IMR-90 (cell line): ENCODE measurements at regions not wholly inside any gene's neighbourhood (a gene's known extent, or its start where the extent isn't known, plus 50 kb on each side); places are given as distances from the start of the nearest gene placed in this dataset.

Experiments used
- ATAC-seq: fragments of 200-7000 bp; cut with Tn5 transposase; 2 replicates; pipeline ENCODE4 v1.9.1; 2020; ENCODE audit warnings: low read depth, mild to moderate bottlenecking, moderate library complexity
- BruUV-seq: library from RNA; stranded (reverse); fragments of 400-500 nt; replicated peaks from 2 replicates; lab custom pipeline; 2021; lab: Mats Ljungman, UMichigan
- CTCF ChIA-PET: fragments of 300-600 bp; formaldehyde crosslinking; extraction: SDS; loops from one replicate; lab custom pipeline; 2021; ENCODE audit warnings: antibody characterized with exemption; lab: Yijun Ruan, JAX
- POLR2A ChIA-PET: fragments of 300-600 bp; sonication (Branson Sonifier 250); formaldehyde crosslinking; loops from one replicate; lab custom pipeline; 2022; ENCODE audit warnings: antibody characterized with exemption; ENCODE audit not compliant: unreplicated experiment; lab: Charles Lee
- DNase-seq: peaks from one replicate; pipeline ENCODE4 v3.0.0; 2013
- H2AFZ ChIP-seq: replicated peaks from 2 replicates; pipeline ENCODE3; 2013; ENCODE audit warnings: low read length, mild to moderate bottlenecking; ENCODE audit not compliant: poor library complexity
- H2AK5ac ChIP-seq: 2 replicates; pipeline ENCODE4 v1.6.1; 2013; ENCODE audit warnings: low read depth, low read length, inconsistent platforms
- H2AK9ac ChIP-seq: replicated peaks from 2 replicates; pipeline ENCODE3; 2013; ENCODE audit warnings: mild to moderate bottlenecking, low read depth, low read length, moderate library complexity; ENCODE audit not compliant: poor library complexity
- H2BK120ac ChIP-seq: 2 replicates; pipeline ENCODE4 v1.6.1; 2013; ENCODE audit warnings: low read depth, low read length, inconsistent platforms
- H2BK15ac ChIP-seq: 3 replicates; pipeline ENCODE4 v1.6.1; 2013; ENCODE audit warnings: low read depth, low read length, inconsistent platforms
- H2BK20ac ChIP-seq: 2 replicates; pipeline ENCODE4 v1.6.1; 2013; ENCODE audit warnings: low read depth, mild to moderate bottlenecking, inconsistent platforms, low read length, moderate library complexity
- H2BK5ac ChIP-seq: 2 replicates; pipeline ENCODE4 v1.6.1; 2013; ENCODE audit warnings: mild to moderate bottlenecking, low read depth, low read length, inconsistent platforms; ENCODE audit not compliant: poor library complexity, severe bottlenecking
- H3K14ac ChIP-seq: replicated peaks from 2 replicates; pipeline ENCODE4 v1.6.1; 2013; ENCODE audit warnings: low read depth, low read length, inconsistent platforms
- H3K18ac ChIP-seq: 2 replicates; pipeline ENCODE4 v1.6.1; 2013; ENCODE audit warnings: low read depth, low read length, control low read depth
- H3K23ac ChIP-seq: 2 replicates; pipeline ENCODE4 v1.6.1; 2013; ENCODE audit warnings: low read depth, low read length, inconsistent platforms
- H3K27ac ChIP-seq: 2 replicates; pipeline ENCODE4 v1.5.1; 2013; ENCODE audit warnings: mild to moderate bottlenecking, control low read depth, low read length; ENCODE audit not compliant: insufficient read depth
- H3K27me3 ChIP-seq: 2 replicates; pipeline ENCODE4 v1.6.1; 2013; ENCODE audit warnings: low read length; ENCODE audit not compliant: control insufficient read depth, insufficient read depth
- H3K36me3 ChIP-seq: 2 replicates; pipeline ENCODE4 v1.6.1; 2013; ENCODE audit warnings: low read length, mixed read lengths; ENCODE audit not compliant: control insufficient read depth, insufficient read depth
- H3K4ac ChIP-seq: 2 replicates; pipeline ENCODE4 v1.6.1; 2013; ENCODE audit warnings: low read depth, low read length, inconsistent platforms
- H3K4me1 ChIP-seq: 2 replicates; pipeline ENCODE4 v1.6.1; 2013; ENCODE audit warnings: low read length, mixed read lengths; ENCODE audit not compliant: control insufficient read depth, insufficient read depth
- H3K4me2 ChIP-seq: 2 replicates; pipeline ENCODE4 v1.6.1; 2013; ENCODE audit warnings: low read depth, mild to moderate bottlenecking, control low read depth, low read length, moderate library complexity
- H3K4me3 ChIP-seq: 2 replicates; pipeline ENCODE4 v1.5.1; 2013; ENCODE audit warnings: low read depth, mild to moderate bottlenecking, control low read depth, low read length, moderate library complexity; ENCODE audit not compliant: insufficient read depth
- H3K56ac ChIP-seq: 2 replicates; pipeline ENCODE4 v1.6.1; 2013; ENCODE audit warnings: low read length, inconsistent platforms; ENCODE audit not compliant: insufficient read depth; ENCODE audit errors: extremely low read depth
- H3K79me1 ChIP-seq, 2 experiments: 2 replicates each; pipeline ENCODE4 v1.6.1; 2013; ENCODE audit warnings: low read length in 2 of 2, inconsistent platforms in 1 of 2, low read depth in 1 of 2
- H3K9ac ChIP-seq: 2 replicates; pipeline ENCODE4 v1.6.1; 2013; ENCODE audit warnings: low read depth, low read length, control low read depth
- H3K9me1 ChIP-seq: 2 replicates; pipeline ENCODE4 v1.6.1; 2013; ENCODE audit warnings: low read length, inconsistent platforms; ENCODE audit not compliant: insufficient read depth
- H3K9me3 ChIP-seq: 2 replicates; pipeline ENCODE4 v1.6.1; 2013; ENCODE audit warnings: low read length; ENCODE audit not compliant: control insufficient read depth, insufficient read depth
- H4K20me1 ChIP-seq: 2 replicates; pipeline ENCODE4 v1.6.1; 2013; ENCODE audit warnings: low read length, inconsistent platforms; ENCODE audit not compliant: insufficient read depth
- H4K5ac ChIP-seq: 2 replicates; pipeline ENCODE4 v1.6.1; 2013; ENCODE audit warnings: mild to moderate bottlenecking, low read depth, low read length, control low read depth
- H4K8ac ChIP-seq, 2 experiments: 2 replicates each; pipeline ENCODE4 v1.6.1; 2013; ENCODE audit warnings: low read depth in 2 of 2, low read length in 2 of 2, control low read depth in 1 of 2, inconsistent platforms in 1 of 2
- H4K91ac ChIP-seq: 2 replicates; pipeline ENCODE4 v1.6.1; 2013; ENCODE audit warnings: low read depth, low read length, inconsistent platforms; ENCODE audit not compliant: insufficient read depth
- BHLHE40 ChIP-seq: fragments of 150-350 bp; IDR thresholded peaks from 2 replicates; pipeline ENCODE4 v1.6.1; 2016; ENCODE audit warnings: mild to moderate bottlenecking, low read depth, low read length
- CEBPB ChIP-seq: IDR thresholded peaks from 2 replicates; pipeline ENCODE4 v1.6.1; 2012; ENCODE audit warnings: low read depth, low read length, improper control_type of control experiment
- CHD1 ChIP-seq: IDR thresholded peaks from 2 replicates; pipeline ENCODE4 v1.6.1; 2012; ENCODE audit warnings: low read depth, low read length, improper control_type of control experiment
- CTCF ChIP-seq: conservative IDR thresholded peaks from 2 replicates; pipeline ENCODE4 v1.5.1; 2012; ENCODE audit warnings: mild to moderate bottlenecking, low read depth, low read length, improper control_type of control experiment
- ELK1 ChIP-seq: fragments of 150-350 bp; IDR thresholded peaks from 2 replicates; pipeline ENCODE4 v1.6.1; 2016; ENCODE audit warnings: low read depth, mild to moderate bottlenecking, low read length, moderate library complexity, borderline replicate concordance
- FOS ChIP-seq: fragments of 150-350 bp; IDR thresholded peaks from 2 replicates; pipeline ENCODE4 v1.6.1; 2016; ENCODE audit warnings: low read depth, low read length
- MAFK ChIP-seq: IDR thresholded peaks from 2 replicates; pipeline ENCODE4 v1.6.1; 2012; ENCODE audit warnings: low read depth, low read length, improper control_type of control experiment
- MAZ ChIP-seq: IDR thresholded peaks from 2 replicates; pipeline ENCODE4 v1.6.1; 2012; ENCODE audit warnings: low read depth, mild to moderate bottlenecking, low read length, improper control_type of control experiment, moderate library complexity, borderline replicate concordance
- MXI1 ChIP-seq: IDR thresholded peaks from 2 replicates; pipeline ENCODE4 v1.6.1; 2012; ENCODE audit warnings: low read depth, mild to moderate bottlenecking, low read length, moderate library complexity, borderline replicate concordance
- NFE2L2 ChIP-seq: fragments of 150-350 bp; IDR thresholded peaks from 2 replicates; pipeline ENCODE4 v1.6.1; 2016; ENCODE audit warnings: low read depth, mild to moderate bottlenecking, low read length
- POLR2A ChIP-seq: IDR thresholded peaks from 2 replicates; pipeline ENCODE4 v1.6.1; 2012; ENCODE audit warnings: mild to moderate bottlenecking, low read depth, low read length
- RAD21 ChIP-seq: IDR thresholded peaks from 2 replicates; pipeline ENCODE4 v1.6.1; 2012; ENCODE audit warnings: low read length, improper control_type of control experiment
- RCOR1 ChIP-seq: IDR thresholded peaks from 2 replicates; pipeline ENCODE4 v1.6.1; 2012; ENCODE audit warnings: mild to moderate bottlenecking, low read length, improper control_type of control experiment; ENCODE audit not compliant: insufficient replicate concordance
- RFX5 ChIP-seq: IDR thresholded peaks from 2 replicates; pipeline ENCODE4 v1.8.0; 2012; ENCODE audit warnings: low read depth, mild to moderate bottlenecking, low read length, moderate library complexity
- SMC3 ChIP-seq: fragments of 150-350 bp; IDR thresholded peaks from 2 replicates; pipeline ENCODE4 v1.6.1; 2016; ENCODE audit warnings: low read depth, mild to moderate bottlenecking, antibody characterized with exemption, low read length, moderate library complexity
- WGBS, 2 experiments: methylation state at CpG; one replicate each; pipeline versions ENCODE4 v1.1.5 to v1.1.7; 2013; ENCODE audit warnings: missing lambda C conversion rate in 2 of 2; ENCODE audit not compliant: insufficient read length in 1 of 2; ENCODE audit errors: extremely low coverage in 2 of 2; 5-methylcytosine and 5-hydroxymethylcytosine counted together
- dilution Hi-C: fragments of 300-500 bp; cut with HindIII; formaldehyde crosslinking; loops from one replicate; pipeline ENCODE4 v1.14.3; 2018; ENCODE audit warnings: low sequenced_read_pairs; ENCODE audit not compliant: unreplicated experiment
- in situ Hi-C: fragments of 300-500 bp; cut with MboI; formaldehyde crosslinking; loops from 3 replicates; pipeline ENCODE4 v1.14.3; 2019; ENCODE audit warnings: low sequenced_read_pairs, inconsistent platforms, mixed read lengths
- intact Hi-C: fragments of 100-400 bp; cut with micrococcal nuclease; formaldehyde crosslinking; loops from 2 replicates; pipeline ENCODE4 v1.10.0; 2022
- TF ChIP-seq, protein P1 (sequence below): fragments of 150-350 bp; IDR thresholded peaks from 2 replicates; pipeline ENCODE4 v1.6.1; 2017; ENCODE audit warnings: mild to moderate bottlenecking, antibody characterized with exemption, low read length, low read depth

DNA sequence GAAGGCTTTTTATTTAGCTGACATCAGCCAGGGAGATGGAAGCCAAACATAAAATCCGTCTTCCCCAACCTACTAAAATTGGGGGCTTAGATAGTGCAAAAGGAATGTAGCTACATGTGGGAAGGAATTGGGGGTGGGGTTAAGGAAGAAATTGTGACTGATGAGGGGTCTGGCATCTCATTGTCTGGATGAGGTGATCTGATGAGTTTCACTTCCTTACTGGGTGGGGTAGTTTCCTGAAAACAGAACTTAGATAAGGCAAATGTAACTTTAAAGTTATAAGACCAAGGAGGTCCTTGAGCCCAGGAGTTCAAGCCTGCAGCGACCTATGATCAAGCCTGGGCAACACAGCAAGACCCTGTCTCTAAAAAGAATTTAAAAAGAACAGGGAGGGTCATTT, 105.5 kb upstream of the NEIL3 start:
- in situ Hi-C loops: no loop called here
- no peak overlapping the region for H4K8ac ChIP-seq
- no peak for DNase-seq
- TF ChIP-seq SMC3: no peak
- TF ChIP-seq MXI1: no peak
- TF ChIP-seq CTCF: no peak
- no peak for TF ChIP-seq ELK1
- TF ChIP-seq MAFK: no peak
- no peak for TF ChIP-seq CHD1
- no peak for TF ChIP-seq BHLHE40
- no peak for TF ChIP-seq CEBPB
- TF ChIP-seq FOS: no peak
- TF ChIP-seq, protein P1, sequence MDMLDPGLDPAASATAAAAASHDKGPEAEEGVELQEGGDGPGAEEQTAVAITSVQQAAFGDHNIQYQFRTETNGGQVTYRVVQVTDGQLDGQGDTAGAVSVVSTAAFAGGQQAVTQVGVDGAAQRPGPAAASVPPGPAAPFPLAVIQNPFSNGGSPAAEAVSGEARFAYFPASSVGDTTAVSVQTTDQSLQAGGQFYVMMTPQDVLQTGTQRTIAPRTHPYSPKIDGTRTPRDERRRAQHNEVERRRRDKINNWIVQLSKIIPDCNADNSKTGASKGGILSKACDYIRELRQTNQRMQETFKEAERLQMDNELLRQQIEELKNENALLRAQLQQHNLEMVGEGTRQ: no peak
- TF ChIP-seq RFX5: no peak
- no peak for TF ChIP-seq RAD21
- TF ChIP-seq POLR2A: no peak
- TF ChIP-seq MAZ: no peak
- no peak for TF ChIP-seq NFE2L2
- TF ChIP-seq RCOR1: no peak
- no peak overlapping the region; the same call in 1 of the 2 replicates for H4K91ac ChIP-seq
- WGBS, 2 experiments: 40% methylated on average over 1 of the region's 2 CpGs; no CpG with 5 or more reads in 1 of the 2 experiments
- no peaks in the 10 kb centered on the region for H3K9me1 ChIP-seq
- BruUV-seq: no TSS peak
- ChIA-PET POLR2A (no interaction called here), CTCF (interaction anchor here (1.0 to 1.8 kb wide), 2 partner anchors 23 to 36 kb away, joined by 3 to 4 read pairs; no protein-coding TSS in a partner anchor)
- H3K18ac ChIP-seq: no peak overlapping the region
- no peak overlapping the region; the same call in 1 of the 2 replicates for H2BK120ac ChIP-seq
- peaks cover 3% of the 10 kb centered on the region for H3K4me1 ChIP-seq
- H3K79me1 ChIP-seq: no peaks in the 10 kb centered on the region
- dilution Hi-C loops: no loop called here
- no peak overlapping the region for H3K9ac ChIP-seq
- peaks cover 2% of the 10 kb centered on the region; the same call in 1 of the 2 replicates for H3K9me3 ChIP-seq
- intact Hi-C loops: no loop called here
- no peak overlapping the region for H3K4ac ChIP-seq
- H3K14ac ChIP-seq: no peak overlapping the region
- H2BK5ac ChIP-seq: no peak overlapping the region
- peak overlapping the region; percentile 59; the same call in 1 of the 2 replicates for H4K5ac ChIP-seq
- no peak overlapping the region for H2BK15ac ChIP-seq
- no peak overlapping the region for H3K56ac ChIP-seq
- H2AFZ ChIP-seq: peak overlapping the region; percentile 8
- no peak for ATAC-seq
- H4K20me1 ChIP-seq: no peaks in the 10 kb centered on the region
- H3K36me3 ChIP-seq: no peaks in the 10 kb centered on the region
- H3K4me2 ChIP-seq: no peak overlapping the region
- no peaks in the 10 kb centered on the region for H3K27me3 ChIP-seq
- H2AK5ac ChIP-seq: 0 out of 2 replicates have a peak overlapping the region, but pooled peaks have one; percentile 7
- no peak overlapping the region for H3K23ac ChIP-seq
- no peak overlapping the region for H3K4me3 ChIP-seq
- no peak overlapping the region for H2BK20ac ChIP-seq
- no peak overlapping the region for H3K27ac ChIP-seq
- H2AK9ac ChIP-seq: no peak overlapping the region
